Epithelial cell of prostate (primary cell): ENCODE measurements at regions not wholly inside any gene's neighbourhood (a gene's known extent, or its start where the extent isn't known, plus 50 kb on each side); places are given as distances from the start of the nearest gene placed in this dataset.
A peak's percentile ranks its signal among the peaks of the same experiment; 100 is the strongest.
"Not testable (repeated sequence)": the region's sequence is repeated elsewhere in the genome, so short reads cannot be mapped to it uniquely, and the experiment has no call there.

Experiments
- DNase-seq: peaks from one replicate; pipeline ENCODE4 v3.0.0-alpha.2; 2011; ENCODE audit warnings: low read depth, low spot score
- H3K27ac ChIP-seq: fragments of 450-650 bp; 2 replicates; pipeline ENCODE4 v1.5.1; 2017; ENCODE audit warnings: mild to moderate bottlenecking

- no peak for DNase-seq
- no peak overlapping the region for H3K27ac ChIP-seq
Observed at GRCh38 chr4:159542296-159542695, 439.4 kb downstream of the RAPGEF2 start.

- DNase-seq, result no peak
- no peak overlapping the region for H3K27ac ChIP-seq
Observed at GRCh38 chr4:159543831-159544230, 441.0 kb downstream of the RAPGEF2 start.

- H3K27ac ChIP-seq, result no peak overlapping the region
- no peak for DNase-seq
Observed at GRCh38 chr4:159545556-159545955, 442.7 kb downstream of the RAPGEF2 start.

GRCh38 chr4:159547645-159548308, 444.9 kb downstream of the RAPGEF2 start:
- no peak overlapping the region for H3K27ac ChIP-seq
- no peak for DNase-seq

GRCh38 chr4:159549098-159549518, 446.2 kb downstream of the RAPGEF2 start:
- DNase-seq, result peak; percentile 31
- no peak overlapping the region for H3K27ac ChIP-seq

DNA sequence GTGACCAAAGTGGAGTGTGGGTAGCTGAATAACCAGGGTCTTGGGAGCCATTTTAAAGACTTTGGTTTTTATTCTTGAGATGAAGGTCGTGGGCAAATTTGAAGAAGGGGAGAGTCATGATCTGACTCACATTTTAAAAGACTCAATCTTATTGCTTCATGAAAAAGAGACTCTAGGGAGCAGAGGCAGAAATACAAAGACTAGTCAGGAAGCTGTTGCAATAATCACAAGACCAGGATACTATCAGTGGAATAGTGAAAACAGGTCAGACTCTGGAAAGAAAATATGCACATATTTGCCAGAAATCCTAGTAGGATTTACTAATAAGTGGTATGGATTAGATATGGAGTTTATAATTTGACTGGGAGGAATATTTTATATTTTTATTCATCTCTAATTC, 448.4 kb downstream of the RAPGEF2 start:
- no peak for DNase-seq
- no peak overlapping the region for H3K27ac ChIP-seq

GRCh38 chr4:159552979-159553768, 450.3 kb downstream of the RAPGEF2 start:
- H3K27ac ChIP-seq, result no peak overlapping the region
- DNase-seq, result no peak

DNA sequence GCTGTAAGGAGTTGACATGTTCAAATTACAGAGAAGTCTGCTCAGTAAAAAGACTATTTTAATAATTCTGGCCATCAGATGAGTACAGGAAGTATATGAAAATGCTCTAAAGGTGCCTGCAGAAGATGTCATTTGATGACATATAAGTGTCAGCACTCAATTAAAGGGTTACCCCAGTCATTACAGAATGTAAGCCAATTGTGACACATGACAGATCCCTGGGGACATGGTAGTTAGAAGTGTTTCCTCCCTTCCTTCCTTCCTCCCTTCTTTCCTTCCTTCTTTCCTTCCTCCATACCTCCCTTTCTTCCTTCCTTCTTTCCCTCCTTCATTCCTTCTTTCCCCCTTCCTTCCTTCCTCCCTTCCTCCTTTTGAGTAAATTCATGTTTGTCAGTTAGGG, 453.0 kb downstream of the RAPGEF2 start:
- no peak overlapping the region for H3K27ac ChIP-seq
- DNase-seq, result no peak

DNA sequence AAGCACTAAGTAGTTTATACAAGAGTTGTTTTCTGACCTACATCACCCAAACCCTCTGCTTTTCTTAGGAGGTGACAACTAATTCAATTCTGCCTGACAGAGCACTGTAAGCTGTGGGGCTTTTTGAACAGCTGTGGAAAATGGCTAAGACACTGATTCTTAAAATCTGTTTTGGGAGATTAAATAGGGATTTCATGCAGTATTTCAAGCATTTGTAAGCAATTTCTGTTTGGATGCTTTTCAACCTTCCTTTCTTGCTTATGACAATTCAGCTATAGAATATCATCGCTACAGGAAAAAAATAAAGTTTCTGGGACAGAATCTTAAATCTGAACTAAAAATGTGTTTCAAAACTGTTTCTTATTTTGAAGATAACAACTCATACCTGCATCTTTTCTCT, 459.5 kb downstream of the RAPGEF2 start:
- DNase-seq, result no peak
- no peak overlapping the region for H3K27ac ChIP-seq

- DNase-seq, result no peak
Observed at GRCh38 chr4:159563257-159563656, 460.4 kb downstream of the RAPGEF2 start.

GRCh38 chr4:159564615-159565014, 461.7 kb downstream of the RAPGEF2 start:
- H3K27ac ChIP-seq, result no peak overlapping the region
- no peak for DNase-seq

More at GRCh38 chr4:159563257-159563656, 460.4 kb downstream of the RAPGEF2 start:
- H3K27ac ChIP-seq, result no peak overlapping the region

DNA sequence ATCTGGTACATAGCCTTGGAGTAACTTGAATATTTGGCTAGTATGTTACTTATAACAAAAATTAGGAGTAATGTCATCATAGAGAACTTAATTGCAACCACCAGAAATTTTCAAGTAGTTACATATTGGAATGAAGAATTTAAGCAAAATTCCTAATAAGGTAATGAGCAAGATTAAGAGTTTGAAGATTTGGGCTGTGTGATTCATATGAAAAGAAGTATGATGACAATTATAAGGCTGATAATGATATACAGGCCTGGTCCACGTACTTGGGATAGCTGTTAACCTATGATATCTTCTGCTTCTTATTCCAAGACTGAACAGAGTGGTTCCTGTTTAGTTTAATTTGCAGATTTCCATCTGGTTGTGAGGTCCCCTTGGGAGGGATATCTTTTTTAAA, 463.9 kb downstream of the RAPGEF2 start:
- DNase-seq, result no peak
- no peak overlapping the region for H3K27ac ChIP-seq

DNA sequence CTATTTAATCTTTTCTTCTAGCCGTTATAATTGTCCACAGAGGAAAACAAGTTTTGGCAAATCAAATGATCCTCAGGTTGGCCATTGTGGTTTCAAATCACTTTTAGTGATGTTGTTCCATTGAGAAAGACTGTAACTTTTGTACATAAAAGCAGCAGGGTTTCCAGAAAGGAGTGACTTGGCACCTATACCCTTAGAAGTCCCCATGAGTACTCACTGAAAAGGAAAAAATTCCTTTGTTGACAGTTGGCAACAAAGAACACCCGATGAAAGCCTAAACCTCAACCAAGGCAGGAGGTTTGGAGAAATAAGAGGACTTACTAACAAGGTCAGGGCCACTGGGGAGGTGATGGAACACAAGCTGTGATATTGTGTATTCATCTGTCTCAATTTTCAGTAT, 474.4 kb downstream of the RAPGEF2 start:
- no peak overlapping the region for H3K27ac ChIP-seq
- DNase-seq, result no peak

DNA sequence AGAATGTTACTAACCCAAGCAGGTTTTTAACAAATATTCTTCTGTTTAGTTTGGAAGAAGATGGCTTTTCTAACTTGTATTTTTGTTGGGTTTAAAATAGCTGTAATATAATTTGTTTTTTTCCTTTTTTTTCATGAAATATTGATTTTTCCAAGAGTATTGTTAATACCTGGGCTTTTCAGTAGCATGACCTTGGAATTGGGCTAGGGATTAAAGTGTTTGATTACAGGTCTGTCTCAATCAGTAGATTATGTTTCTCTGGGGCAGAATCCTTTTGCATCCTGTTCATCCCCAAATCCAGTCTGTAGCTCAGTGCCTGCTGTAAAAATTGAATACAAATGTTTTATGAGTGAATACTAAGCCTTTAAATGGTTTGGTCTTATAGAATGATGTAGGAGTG, 479.8 kb downstream of the RAPGEF2 start:
- no peak for DNase-seq
- H3K27ac ChIP-seq, result no peak overlapping the region

GRCh38 chr4:159592898-159593556, 490.1 kb downstream of the RAPGEF2 start:
- no peak for DNase-seq
- no peak overlapping the region for H3K27ac ChIP-seq

- no peak overlapping the region for H3K27ac ChIP-seq
- no peak for DNase-seq
Observed at GRCh38 chr4:159593681-159594080, 490.8 kb downstream of the RAPGEF2 start.

DNA sequence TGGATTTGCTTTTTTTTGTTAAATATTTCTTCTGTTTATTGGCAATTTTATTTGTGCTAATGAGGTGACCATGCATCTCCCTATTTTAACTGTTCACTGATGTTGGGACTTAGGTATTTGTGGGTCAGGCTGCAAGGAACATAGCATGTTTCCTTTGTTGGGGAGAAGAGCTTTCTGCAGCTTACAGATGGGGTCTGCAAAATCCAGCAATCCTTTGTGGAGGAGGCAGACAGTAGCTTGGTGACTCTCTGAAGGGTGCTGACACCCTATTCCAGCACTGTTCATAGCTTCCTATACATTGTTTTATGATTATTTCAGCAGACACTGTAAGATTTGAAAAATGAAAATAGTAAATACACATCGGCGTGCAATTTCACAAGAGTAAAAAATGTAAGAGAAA, 491.7 kb downstream of the RAPGEF2 start:
- no peak for DNase-seq
- H3K27ac ChIP-seq, result no peak overlapping the region

DNA sequence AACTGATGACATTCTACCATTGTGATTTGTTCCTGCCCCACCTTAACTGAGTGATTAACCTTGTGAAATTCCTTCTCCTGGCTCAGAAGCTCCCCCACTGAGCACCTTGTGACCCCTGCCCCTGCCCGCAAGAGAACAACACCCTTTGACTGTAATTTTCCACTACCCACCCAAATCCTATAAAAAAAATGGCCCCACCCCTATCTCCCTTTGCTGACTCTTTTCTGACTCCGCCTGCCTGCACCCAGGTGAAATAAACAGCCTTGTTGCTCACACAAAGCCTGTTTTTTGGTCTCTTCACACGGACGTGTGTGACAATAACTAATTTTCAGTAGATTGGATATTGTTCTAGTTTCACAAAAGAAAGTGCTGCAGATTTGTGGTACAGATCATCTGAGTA, 492.2 kb downstream of the RAPGEF2 start:
- not testable (repeated sequence) for H3K27ac ChIP-seq, DNase-seq

DNA sequence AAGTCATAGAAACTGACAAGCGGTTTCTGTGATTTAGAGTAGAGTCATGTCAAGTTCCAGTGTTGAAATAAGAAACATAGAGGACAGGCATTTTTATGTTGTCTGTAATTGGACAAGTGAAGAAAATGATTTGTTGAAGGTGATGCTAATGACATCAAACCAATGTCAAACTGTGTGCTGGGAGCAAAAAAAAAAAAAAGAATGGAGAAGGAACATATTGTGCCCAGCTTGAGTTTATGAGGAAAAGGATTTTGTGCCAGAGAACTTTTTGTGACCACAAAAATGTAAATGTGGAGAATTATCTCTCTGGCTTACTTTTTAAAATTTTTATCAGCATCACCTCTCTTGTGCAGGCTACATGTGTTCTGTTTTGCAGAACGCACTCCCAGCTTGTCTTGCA, 495.7 kb downstream of the RAPGEF2 start:
- no peak overlapping the region for H3K27ac ChIP-seq
- no peak for DNase-seq

DNA sequence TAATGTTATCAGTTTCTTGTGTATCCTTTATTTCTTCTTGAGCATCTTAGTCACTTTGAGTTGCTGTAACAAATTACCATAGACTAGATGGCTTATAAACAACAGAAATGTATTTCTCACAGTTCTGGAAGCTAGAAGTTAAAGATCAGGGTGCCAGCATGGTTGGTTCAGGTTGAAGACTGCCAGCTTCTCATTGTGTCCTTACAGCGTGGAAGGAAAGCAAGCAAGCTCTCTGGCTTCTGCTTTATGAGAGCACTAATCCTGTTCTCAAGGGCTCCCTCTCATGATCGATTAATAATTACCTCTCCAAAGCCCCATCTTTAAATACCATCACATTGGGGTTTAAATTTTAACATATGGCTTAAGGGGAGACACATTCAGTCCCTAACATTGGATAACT, 497.2 kb downstream of the RAPGEF2 start:
- no peak overlapping the region for H3K27ac ChIP-seq

GRCh38 chr4:159604781-159605180, 501.9 kb downstream of the RAPGEF2 start:
- DNase-seq, result no peak

More for the DNA sequence above, 497.2 kb downstream of the RAPGEF2 start:
- DNase-seq, result no peak

More at GRCh38 chr4:159604781-159605180, 501.9 kb downstream of the RAPGEF2 start:
- no peak overlapping the region for H3K27ac ChIP-seq
